RWPE2 (cell line): ENCODE measurements at regions not wholly inside any gene's neighbourhood (a gene's known extent, or its start where the extent isn't known, plus 50 kb on each side); places are given as distances from the start of the nearest gene placed in this dataset.
A peak's percentile ranks its signal among the peaks of the same experiment; 100 is the strongest.

Source experiments
- ATAC-seq: fragments of 200-7000 bp; cut with Tn5 transposase; 3 replicates; pipeline ENCODE4 v1.9.1; 2021; ENCODE audit warnings: low read depth
- DNase-seq: peaks from one replicate; pipeline ENCODE4 v3.0.0-alpha.2; 2020; ENCODE audit warnings: low spot score
- H3K27ac ChIP-seq: fragments of 450-650 bp; 2 replicates; pipeline ENCODE4 v1.5.1; 2017; ENCODE audit warnings: mild to moderate bottlenecking; ENCODE audit not compliant: poor library complexity, severe bottlenecking
- H3K27me3 ChIP-seq: fragments of 250-450 bp; sonication (Bioruptor Pico); 2 replicates; pipeline ENCODE4 v1.5.1; 2021; ENCODE audit warnings: mild to moderate bottlenecking, moderate library complexity; ENCODE audit not compliant: insufficient read depth, poor library complexity, severe bottlenecking
- H3K36me3 ChIP-seq: fragments of 250-450 bp; sonication (Bioruptor Pico); 2 replicates; pipeline ENCODE4 v1.5.1; 2020; ENCODE audit warnings: low read depth, mild to moderate bottlenecking, moderate library complexity
- H3K4me1 ChIP-seq: fragments of 250-450 bp; sonication (Bioruptor Pico); 2 replicates; pipeline ENCODE4 v1.5.1; 2021; ENCODE audit warnings: mild to moderate bottlenecking, moderate library complexity; ENCODE audit not compliant: insufficient read depth, poor library complexity, severe bottlenecking
- H3K4me3 ChIP-seq: fragments of 250-450 bp; sonication (Bioruptor Pico); 2 replicates; pipeline ENCODE4 v1.5.1; 2021; ENCODE audit warnings: mild to moderate bottlenecking, moderate library complexity; ENCODE audit not compliant: severe bottlenecking
- H3K9me3 ChIP-seq: fragments of 250-450 bp; sonication (Bioruptor Pico); 2 replicates; pipeline ENCODE4 v1.5.1; 2021; ENCODE audit warnings: mild to moderate bottlenecking, moderate library complexity; ENCODE audit not compliant: severe bottlenecking
- TF ChIP-seq, protein P1 (sequence below): fragments of 450-650 bp; IDR thresholded peaks from one replicate; pipeline ENCODE4 v1.5.1; 2017; ENCODE audit warnings: mild to moderate bottlenecking, moderate library complexity; ENCODE audit not compliant: poor library complexity, severe bottlenecking

DNA sequence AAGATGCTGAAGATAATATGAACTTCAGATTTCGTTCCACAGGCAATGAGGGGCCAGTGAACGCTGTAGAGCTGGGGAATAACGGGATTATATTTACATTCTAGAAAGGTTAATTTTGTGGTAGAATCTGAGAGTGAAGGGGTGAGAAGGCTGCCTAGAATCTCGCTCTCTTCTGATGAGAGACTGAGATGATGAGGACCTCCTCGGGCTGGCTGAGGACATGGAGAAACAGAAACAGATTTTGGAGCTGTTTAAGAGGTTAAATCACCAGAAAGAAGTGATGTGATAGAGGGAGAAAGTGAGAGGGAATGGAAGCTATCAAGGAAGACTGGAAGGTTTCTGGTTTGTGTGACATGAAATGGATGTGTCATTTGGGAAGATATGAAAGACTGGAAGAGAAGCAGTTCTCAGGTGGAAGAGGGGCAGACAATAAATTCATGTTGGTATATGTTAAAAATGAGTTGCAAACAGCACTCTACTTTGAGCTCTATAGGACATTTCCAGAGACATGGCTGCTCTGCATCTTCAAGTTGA lies 612.6 kb downstream of the ISL1 start:
- Histone ChIP-seq H3K4me1 (no peaks in the 10 kb centered on the region), H3K4me3 (no peak overlapping the region), H3K36me3 (no peaks in the 10 kb centered on the region), H3K27me3 (no peaks in the 10 kb centered on the region), H3K27ac (no peak overlapping the region), H3K9me3 (no peaks in the 10 kb centered on the region)
- DNase-seq (no peak), ATAC-seq (no peak)
- TF ChIP-seq, protein P1, sequence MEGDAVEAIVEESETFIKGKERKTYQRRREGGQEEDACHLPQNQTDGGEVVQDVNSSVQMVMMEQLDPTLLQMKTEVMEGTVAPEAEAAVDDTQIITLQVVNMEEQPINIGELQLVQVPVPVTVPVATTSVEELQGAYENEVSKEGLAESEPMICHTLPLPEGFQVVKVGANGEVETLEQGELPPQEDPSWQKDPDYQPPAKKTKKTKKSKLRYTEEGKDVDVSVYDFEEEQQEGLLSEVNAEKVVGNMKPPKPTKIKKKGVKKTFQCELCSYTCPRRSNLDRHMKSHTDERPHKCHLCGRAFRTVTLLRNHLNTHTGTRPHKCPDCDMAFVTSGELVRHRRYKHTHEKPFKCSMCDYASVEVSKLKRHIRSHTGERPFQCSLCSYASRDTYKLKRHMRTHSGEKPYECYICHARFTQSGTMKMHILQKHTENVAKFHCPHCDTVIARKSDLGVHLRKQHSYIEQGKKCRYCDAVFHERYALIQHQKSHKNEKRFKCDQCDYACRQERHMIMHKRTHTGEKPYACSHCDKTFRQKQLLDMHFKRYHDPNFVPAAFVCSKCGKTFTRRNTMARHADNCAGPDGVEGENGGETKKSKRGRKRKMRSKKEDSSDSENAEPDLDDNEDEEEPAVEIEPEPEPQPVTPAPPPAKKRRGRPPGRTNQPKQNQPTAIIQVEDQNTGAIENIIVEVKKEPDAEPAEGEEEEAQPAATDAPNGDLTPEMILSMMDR, result no peak

DNA sequence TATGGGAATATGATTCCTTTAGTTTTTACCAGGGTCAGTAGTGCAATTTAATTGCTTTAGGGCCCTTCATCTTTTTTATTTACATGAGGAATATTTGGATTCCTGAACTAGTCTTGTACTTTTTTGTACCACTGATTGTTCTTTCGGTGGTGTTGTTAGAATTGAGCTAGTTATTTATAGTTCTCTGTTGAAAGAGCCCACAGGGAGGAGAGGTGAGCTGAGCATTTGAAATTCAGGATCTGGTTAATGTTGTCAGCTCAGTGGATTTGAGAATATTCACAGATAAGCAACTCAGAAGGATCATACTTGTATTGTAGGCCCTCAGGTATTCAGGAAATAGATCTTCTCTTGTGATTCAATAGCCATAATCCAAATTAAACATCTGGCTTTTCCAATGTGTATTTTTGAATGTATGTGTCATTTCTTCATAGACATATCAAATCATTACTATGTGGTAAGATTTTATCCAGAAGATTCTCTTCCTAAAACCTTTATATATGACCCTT lies 613.2 kb downstream of the ISL1 start:
- H3K27me3 ChIP-seq, result no peaks in the 10 kb centered on the region
- no peaks in the 10 kb centered on the region for H3K4me1 ChIP-seq
- no peak overlapping the region for H3K4me3 ChIP-seq
- ATAC-seq (no peak), DNase-seq (no peak)
- no peak overlapping the region for H3K27ac ChIP-seq
- H3K36me3 ChIP-seq, result no peaks in the 10 kb centered on the region
- TF ChIP-seq, protein P1, result no peak
- no peaks in the 10 kb centered on the region for H3K9me3 ChIP-seq

DNA sequence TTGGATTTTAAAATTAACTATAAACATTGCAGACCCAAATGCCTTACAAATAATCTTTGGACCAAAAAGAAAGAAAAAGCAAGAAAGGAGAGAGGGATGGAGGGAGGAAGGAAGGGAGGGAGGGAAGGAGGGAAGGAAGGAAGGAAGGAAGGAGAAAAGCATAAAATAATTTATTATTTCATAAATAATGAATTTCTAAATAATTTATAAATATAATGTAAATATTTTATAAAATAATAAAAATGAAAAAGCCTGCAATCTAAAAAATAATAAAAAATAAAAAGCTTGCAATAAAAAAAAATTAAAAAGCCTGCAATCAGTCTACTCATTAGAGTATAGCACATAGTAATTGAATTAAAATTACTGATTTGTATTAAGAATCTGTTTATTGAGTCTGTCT lies 614.3 kb downstream of the ISL1 start:
- Histone ChIP-seq H3K9me3 (no peaks in the 10 kb centered on the region), H3K4me3 (no peak overlapping the region), H3K36me3 (no peaks in the 10 kb centered on the region), H3K27me3 (no peaks in the 10 kb centered on the region), H3K27ac (no peak overlapping the region), H3K4me1 (no peaks in the 10 kb centered on the region)
- no peak for DNase-seq
- TF ChIP-seq, protein P1, result no peak
- ATAC-seq, result no peak

DNA sequence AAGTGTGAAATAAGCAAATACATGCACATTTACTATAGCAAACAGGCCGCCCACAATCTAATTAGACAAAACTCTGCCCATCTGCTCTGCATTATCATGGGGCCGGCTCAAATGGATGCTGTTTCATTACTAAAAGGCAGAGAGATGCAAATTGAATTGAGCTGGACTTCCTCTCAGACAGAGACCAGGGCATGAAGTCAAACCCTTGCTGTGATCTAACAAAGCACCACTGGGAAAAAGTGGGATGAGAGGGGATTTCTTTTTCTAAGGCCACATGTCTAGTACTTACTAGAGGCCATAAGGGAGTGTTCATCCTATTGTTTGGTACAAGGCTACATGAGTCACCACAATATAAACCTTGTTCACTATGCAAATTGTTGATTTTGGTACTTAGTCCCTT lies 614.7 kb downstream of the ISL1 start:
- H3K36me3 ChIP-seq, result no peaks in the 10 kb centered on the region
- no peak overlapping the region for H3K4me3 ChIP-seq
- H3K27me3 ChIP-seq, result no peaks in the 10 kb centered on the region
- H3K9me3 ChIP-seq, result no peaks in the 10 kb centered on the region
- H3K4me1 ChIP-seq, result no peaks in the 10 kb centered on the region
- DNase-seq (no peak), ATAC-seq (no peak)
- TF ChIP-seq, protein P1, result no peak
- no peak overlapping the region for H3K27ac ChIP-seq

DNA sequence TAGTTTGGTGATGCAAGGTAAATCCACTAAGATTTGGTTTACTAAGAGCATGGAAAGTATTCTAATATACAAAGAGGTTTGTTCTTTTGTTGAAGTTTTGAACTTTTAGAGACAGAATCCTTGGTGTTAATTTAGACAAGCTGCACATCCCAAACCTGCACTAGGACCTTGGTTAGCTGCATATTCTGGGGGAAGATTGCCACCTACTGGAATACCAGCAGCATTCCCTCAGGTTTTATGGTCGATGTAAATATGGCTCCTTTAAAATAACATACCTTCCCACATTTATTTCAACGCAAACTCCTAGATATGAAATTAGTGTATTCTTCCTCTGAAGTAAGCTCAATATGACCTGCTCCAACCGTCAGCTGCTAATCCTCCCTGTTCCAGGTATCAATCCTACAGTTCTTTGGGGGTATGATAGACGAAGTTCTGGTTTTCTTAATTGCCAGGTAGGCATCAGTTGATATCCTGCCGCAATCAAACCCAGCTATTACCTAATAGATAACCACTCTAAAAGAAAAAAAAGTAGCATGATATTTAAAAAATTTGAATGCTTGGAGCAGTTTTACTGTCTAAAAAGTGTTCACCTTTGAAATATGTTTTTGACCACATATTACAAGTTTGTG lies 624.1 kb downstream of the ISL1 start:
- Histone ChIP-seq H3K4me1 (no peaks in the 10 kb centered on the region), H3K27me3 (peaks cover 3% of the 10 kb centered on the region), H3K4me3 (no peak overlapping the region), H3K27ac (no peak overlapping the region), H3K9me3 (no peaks in the 10 kb centered on the region), H3K36me3 (no peaks in the 10 kb centered on the region)
- peak; percentile 92 for ATAC-seq
- TF ChIP-seq, protein P1, result peak; percentile 91
- DNase-seq, result no peak
